Adrenal gland (tissue), 5 donors: ENCODE measurements at regions not wholly inside any gene's neighbourhood (a gene's known extent, or its start where the extent isn't known, plus 50 kb on each side); places are given as distances from the start of the nearest gene placed in this dataset.

Experiments
- POLR2A ChIP-seq, 2 donors: fragments of 450-650 bp; IDR thresholded peaks; one replicate each; pipeline ENCODE4 v1.6.1; 2017; ENCODE audit warnings: antibody characterized with exemption in 2 of 2, mild to moderate bottlenecking in 2 of 2, moderate library complexity in 1 of 2
- TF ChIP-seq, protein P1 (sequence below), 6 experiments: fragments of 450-650 bp in 4 of 6; fragments of 200-600 bp in 2 of 6; sonication (generic) in 1 of 6; IDR thresholded peaks; 1 replicate in 5 of 6; 2 replicates in 1 of 6; pipeline versions ENCODE4 v1.5.1 to v1.8.0; 2016 to 2021; ENCODE audit warnings: antibody characterized with exemption in 6 of 6, mild to moderate bottlenecking in 2 of 6, moderate library complexity in 1 of 6
- donor health status: DM: no; HTN: no; CAD: no.

DNA sequence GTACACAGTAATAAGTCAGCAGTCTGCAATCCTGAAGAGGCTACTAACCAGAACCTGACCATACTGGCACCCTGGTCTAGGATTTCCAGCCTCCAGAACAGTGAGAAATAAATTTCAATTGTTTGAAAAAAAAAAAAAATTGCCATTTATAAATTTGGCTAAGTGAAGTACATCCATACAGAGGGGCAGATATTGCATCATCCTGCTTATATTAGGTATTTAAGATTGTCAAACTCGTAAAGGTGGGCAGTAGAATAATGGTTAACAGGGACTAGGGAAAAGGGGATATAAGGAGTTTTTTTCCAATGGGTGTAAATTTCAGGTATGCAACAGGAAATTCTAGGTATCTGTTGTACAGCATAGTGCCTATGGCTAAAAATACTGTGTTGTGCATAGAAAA lies 1250.9 kb downstream of the BRINP3 start:
- TF ChIP-seq, protein P1, sequence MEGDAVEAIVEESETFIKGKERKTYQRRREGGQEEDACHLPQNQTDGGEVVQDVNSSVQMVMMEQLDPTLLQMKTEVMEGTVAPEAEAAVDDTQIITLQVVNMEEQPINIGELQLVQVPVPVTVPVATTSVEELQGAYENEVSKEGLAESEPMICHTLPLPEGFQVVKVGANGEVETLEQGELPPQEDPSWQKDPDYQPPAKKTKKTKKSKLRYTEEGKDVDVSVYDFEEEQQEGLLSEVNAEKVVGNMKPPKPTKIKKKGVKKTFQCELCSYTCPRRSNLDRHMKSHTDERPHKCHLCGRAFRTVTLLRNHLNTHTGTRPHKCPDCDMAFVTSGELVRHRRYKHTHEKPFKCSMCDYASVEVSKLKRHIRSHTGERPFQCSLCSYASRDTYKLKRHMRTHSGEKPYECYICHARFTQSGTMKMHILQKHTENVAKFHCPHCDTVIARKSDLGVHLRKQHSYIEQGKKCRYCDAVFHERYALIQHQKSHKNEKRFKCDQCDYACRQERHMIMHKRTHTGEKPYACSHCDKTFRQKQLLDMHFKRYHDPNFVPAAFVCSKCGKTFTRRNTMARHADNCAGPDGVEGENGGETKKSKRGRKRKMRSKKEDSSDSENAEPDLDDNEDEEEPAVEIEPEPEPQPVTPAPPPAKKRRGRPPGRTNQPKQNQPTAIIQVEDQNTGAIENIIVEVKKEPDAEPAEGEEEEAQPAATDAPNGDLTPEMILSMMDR (IDR thresholded peaks at IDR 0.05) = no peak
- no peak for TF ChIP-seq POLR2A (IDR thresholded peaks at IDR 0.05)
